HCT116 (cell line): ENCODE measurements at regions not wholly inside any gene's neighbourhood (a gene's known extent, or its start where the extent isn't known, plus 50 kb on each side); places are given as distances from the start of the nearest gene placed in this dataset.

Experiments
- ATAC-seq: fragments of 200-7000 bp; cut with Tn5 transposase; 2 replicates; pipeline ENCODE4 v1.9.1; 2020; ENCODE audit warnings: mild to moderate bottlenecking, moderate library complexity
- BruUV-seq: library from RNA; stranded (reverse); fragments of 400-500 nt; replicated peaks from 2 replicates; lab custom pipeline; 2021; lab: Mats Ljungman, UMichigan
- CTCF ChIA-PET: fragments of 300-600 bp; sonication (Branson Sonifier 250); formaldehyde crosslinking; loops from one replicate; lab custom pipeline; 2021; ENCODE audit warnings: antibody characterized with exemption; lab: Charles Lee
- POLR2A ChIA-PET: fragments of 300-600, 350-600 bp; sonication (Branson Sonifier 250); formaldehyde crosslinking; loops from one replicate; lab custom pipeline; 2021; ENCODE audit warnings: antibody characterized with exemption; lab: Charles Lee
- RAD21 ChIA-PET, 2 experiments: fragments of 300-600 bp; sonication (Branson Sonifier 250); formaldehyde crosslinking; loops; one replicate each; lab custom pipeline; 2023; ENCODE audit warnings: low total read pairs in 2 of 2; ENCODE audit not compliant: uncharacterized antibody in 2 of 2, unreplicated experiment in 2 of 2, low non-redundant PET in 1 of 2; lab: Charles Lee
- DNase-seq: peaks from one replicate; pipeline ENCODE4 v3.0.0-alpha.2; 2010; ENCODE audit warnings: low read depth, low spot score
- H2AFZ ChIP-seq: fragments of 200-600 bp; shearing (Covaris generic), sonication (generic); 2 replicates; pipeline ENCODE4 v1.6.1; 2017; ENCODE audit warnings: low read depth, mixed run types, mixed read lengths, antibody characterized with exemption, low read length; ENCODE audit not compliant: poor library complexity, severe bottlenecking
- H3K27ac ChIP-seq: 2 replicates; pipeline ENCODE4 v1.5.1; 2012; ENCODE audit warnings: low read depth, low read length
- H3K27me3 ChIP-seq: fragments of 200-600 bp; sonication (generic); 2 replicates; pipeline ENCODE4 v1.6.1; 2016; ENCODE audit warnings: mixed run types, low read length, mixed read lengths; ENCODE audit not compliant: insufficient read depth
- H3K36me3 ChIP-seq, 2 experiments: fragments of 200-500 bp in 1 of 2; fragments of 200-600 bp in 1 of 2; sonication (Bioruptor generic) in 1 of 2; sonication (generic) in 1 of 2; 2 replicates each; pipeline versions ENCODE4 v1.5.1 to v1.6.1; 2014 to 2016; ENCODE audit warnings: low read length in 2 of 2, inconsistent platforms in 1 of 2, mixed read lengths in 1 of 2, mixed run types in 1 of 2; ENCODE audit not compliant: insufficient read depth in 2 of 2, control insufficient read depth in 1 of 2
- H3K4me1 ChIP-seq, 2 experiments: fragments of 200-600 bp in 1 of 2; sonication (generic) in 1 of 2; 2 replicates each; pipeline versions ENCODE4 v1.5.1 to v1.6.1; 2012 to 2017; ENCODE audit warnings: low read length in 2 of 2, inconsistent platforms in 1 of 2, mild to moderate bottlenecking in 1 of 2, mixed read lengths in 1 of 2, mixed run types in 1 of 2, moderate library complexity in 1 of 2; ENCODE audit not compliant: insufficient read depth in 2 of 2, control insufficient read depth in 1 of 2
- H3K4me2 ChIP-seq: fragments of 200-600 bp; sonication (generic); 2 replicates; pipeline ENCODE4 v1.6.1; 2017; ENCODE audit warnings: mixed run types, low read length, mixed read lengths
- H3K4me3 ChIP-seq, 2 experiments: fragments of 200-600 bp in 1 of 2; sonication (generic) in 1 of 2; replicated peaks in 1 of 2; 2 replicates each; pipeline ENCODE4 v1.5.1; 2011 to 2016; ENCODE audit warnings: low read length in 2 of 2, control low read depth in 1 of 2, low read depth in 1 of 2, mild to moderate bottlenecking in 1 of 2, mixed read lengths in 1 of 2, mixed run types in 1 of 2
- H3K79me2 ChIP-seq: fragments of 200-600 bp; sonication (generic); 2 replicates; pipeline ENCODE4 v1.6.1; 2017; ENCODE audit warnings: mild to moderate bottlenecking, mixed run types, low read length, moderate library complexity, mixed read lengths; ENCODE audit not compliant: insufficient read depth
- H3K9ac ChIP-seq: fragments of 200-600 bp; sonication (generic); 2 replicates; pipeline ENCODE4 v1.6.1; 2016; ENCODE audit warnings: low read length, mixed read lengths
- H3K9me2 ChIP-seq: fragments of 200-600 bp; sonication (generic), shearing (Covaris generic); 2 replicates; pipeline ENCODE4 v1.6.1; 2017; ENCODE audit warnings: mixed run types, mild to moderate bottlenecking, moderate library complexity; ENCODE audit not compliant: insufficient read depth
- H3K9me3 ChIP-seq, 2 experiments: fragments of 200-500 bp in 1 of 2; fragments of 200-600 bp in 1 of 2; sonication (Bioruptor generic) in 1 of 2; sonication (generic) in 1 of 2; 2 replicates each; pipeline ENCODE4 v1.6.1; 2014 to 2017; ENCODE audit warnings: low read length in 2 of 2, mixed read lengths in 2 of 2, inconsistent platforms in 1 of 2, low read depth in 1 of 2, mild to moderate bottlenecking in 1 of 2, mixed run types in 1 of 2, moderate library complexity in 1 of 2; ENCODE audit not compliant: control insufficient read depth in 1 of 2, insufficient read depth in 1 of 2
- H4K20me1 ChIP-seq: fragments of 200-600 bp; sonication (generic), shearing (Covaris generic); 2 replicates; pipeline ENCODE4 v1.6.1; 2017; ENCODE audit warnings: mixed run types, mild to moderate bottlenecking, moderate library complexity; ENCODE audit not compliant: insufficient read depth
- ATF3 ChIP-seq: IDR thresholded peaks from 2 replicates; pipeline ENCODE4 v1.6.1; 2012
- CBX3 ChIP-seq: IDR thresholded peaks from 2 replicates; pipeline ENCODE4 v1.6.1; 2012; ENCODE audit warnings: low read depth
- CEBPB ChIP-seq: IDR thresholded peaks from 2 replicates; pipeline ENCODE4 v1.6.1; 2012; ENCODE audit warnings: low read depth
- CTCF ChIP-seq, 3 experiments: fragments of 200-600 bp in 1 of 3; sonication (generic) in 1 of 3; IDR thresholded peaks in 2 of 3; conservative IDR thresholded peaks in 1 of 3; 2 replicates each; pipeline ENCODE4 v1.5.1; 2012 to 2017; ENCODE audit warnings: low read depth in 2 of 3, low read length in 2 of 3, antibody characterized with exemption in 1 of 3, borderline replicate concordance in 1 of 3, control low read depth in 1 of 3, mild to moderate bottlenecking in 1 of 3, mixed read lengths in 1 of 3, mixed run types in 1 of 3, moderate library complexity in 1 of 3; ENCODE audit not compliant: insufficient read depth in 1 of 3
- EGR1 ChIP-seq: IDR thresholded peaks from 2 replicates; pipeline ENCODE4 v1.6.1; 2012; ENCODE audit warnings: low read depth
- EZH2 ChIP-seq: fragments of 200-600 bp; sonication (generic); IDR thresholded peaks from 2 replicates; pipeline ENCODE4 v1.6.1; 2017; ENCODE audit warnings: antibody characterized with exemption, mixed run types
- FOSL1 ChIP-seq: IDR thresholded peaks from 2 replicates; pipeline ENCODE4 v1.6.1; 2012; ENCODE audit warnings: low read depth
- JUND ChIP-seq: IDR thresholded peaks from 2 replicates; pipeline ENCODE4 v1.6.1; 2012
- MAX ChIP-seq: IDR thresholded peaks from 2 replicates; pipeline ENCODE4 v1.6.1; 2012
- POLR2A ChIP-seq: IDR thresholded peaks from 2 replicates; pipeline ENCODE4 v1.7.0; 2011; ENCODE audit warnings: borderline replicate concordance; ENCODE audit not compliant: insufficient read depth, insufficient read length; ENCODE audit errors: extremely low read depth
- POLR2AphosphoS5 ChIP-seq: IDR thresholded peaks from 2 replicates; pipeline ENCODE4 v1.6.1; 2011; ENCODE audit warnings: mild to moderate bottlenecking, low read depth, low read length, moderate library complexity
- RAD21 ChIP-seq: IDR thresholded peaks from 2 replicates; pipeline ENCODE4 v1.6.1; 2012; ENCODE audit warnings: low read depth, mild to moderate bottlenecking
- REST ChIP-seq: IDR thresholded peaks from 2 replicates; pipeline ENCODE4 v1.6.1; 2012; ENCODE audit warnings: low read depth
- TCF7L2 ChIP-seq: IDR thresholded peaks from 2 replicates; pipeline ENCODE4 v1.7.0; 2011; ENCODE audit warnings: borderline replicate concordance, inconsistent platforms; ENCODE audit not compliant: insufficient read depth, insufficient read length; ENCODE audit errors: extremely low read depth
- YY1 ChIP-seq: IDR thresholded peaks from 2 replicates; pipeline ENCODE4 v1.6.1; 2011; ENCODE audit warnings: low read length, low read depth, moderate library complexity, mild to moderate bottlenecking; ENCODE audit not compliant: insufficient replicate concordance; ENCODE audit errors: extremely low read depth
- ZFX ChIP-seq: fragments of 450-650 bp; IDR thresholded peaks from 2 replicates; pipeline ENCODE4 v1.6.1; 2017
- intact Hi-C: fragments of 100-400 bp; cut with micrococcal nuclease; formaldehyde crosslinking; loops from 2 replicates; pipeline ENCODE4 v1.10.0; 2022

GRCh38 chr17:71379512-71379911, 741.3 kb upstream of the SOX9 start:
- H3K27ac ChIP-seq: no peak overlapping the region
- RAD21 ChIA-PET: no interaction called here
- no peaks in the 10 kb centered on the region for H4K20me1 ChIP-seq
- no peak overlapping the region for H3K4me2 ChIP-seq
- no peaks in the 10 kb centered on the region for H3K79me2 ChIP-seq
- TF ChIP-seq ATF3: no peak
- no peak for TF ChIP-seq YY1
- no peak for TF ChIP-seq RAD21
- no peak for TF ChIP-seq EGR1
- no peak for TF ChIP-seq MAX
- no peak for TF ChIP-seq FOSL1
- no peak for TF ChIP-seq JUND
- no peak for TF ChIP-seq ZFX
- TF ChIP-seq TCF7L2: no peak
- no peak for TF ChIP-seq CBX3
- no peak for TF ChIP-seq POLR2AphosphoS5
- no peaks in the 10 kb centered on the region for H3K4me1 ChIP-seq
- H3K4me3 ChIP-seq: no peak overlapping the region
- BruUV-seq: no TSS peak
- CTCF ChIA-PET: no interaction called here
- no peaks in the 10 kb centered on the region for H3K27me3 ChIP-seq
- ATAC-seq: no peak
- POLR2A ChIA-PET: no interaction called here
- H3K9me3 ChIP-seq: no peaks in the 10 kb centered on the region
- intact Hi-C loops: no loop called here
- DNase-seq: no peak
- no peaks in the 10 kb centered on the region for H3K9me2 ChIP-seq
- H3K36me3 ChIP-seq: no peaks in the 10 kb centered on the region
- no peak overlapping the region for H2AFZ ChIP-seq
- H3K9ac ChIP-seq: no peak overlapping the region

GRCh38 chr17:71380535-71380934, 740.3 kb upstream of the SOX9 start:
- Histone ChIP-seq H3K79me2 (no peaks in the 10 kb centered on the region), H3K36me3 (no peaks in the 10 kb centered on the region), H4K20me1 (no peaks in the 10 kb centered on the region), H3K27ac (no peak overlapping the region), H3K9me3 (no peaks in the 10 kb centered on the region), H3K9ac (no peak overlapping the region), H2AFZ (no peak overlapping the region), H3K4me1 (no peaks in the 10 kb centered on the region), H3K27me3 (no peaks in the 10 kb centered on the region), H3K4me2 (no peak overlapping the region), H3K9me2 (no peaks in the 10 kb centered on the region), H3K4me3 (no peak overlapping the region)
- no peak for DNase-seq
- intact Hi-C loops: no loop called here
- ChIA-PET CTCF (no interaction called here), POLR2A (no interaction called here), RAD21 (no interaction called here)
- ATAC-seq: no peak
- BruUV-seq: no TSS peak
- TF ChIP-seq FOSL1: no peak
- no peak for TF ChIP-seq CEBPB
- TF ChIP-seq TCF7L2: no peak
- TF ChIP-seq RAD21: no peak
- TF ChIP-seq POLR2A: no peak
- no peak for TF ChIP-seq REST
- no peak for TF ChIP-seq EGR1
- no peak for TF ChIP-seq MAX
- TF ChIP-seq CTCF (IDR thresholded peaks at IDR 0.05 in 2 of 3, conservative IDR thresholded peaks at IDR 0.05 in 1 of 3; ENCODE audit: borderline replicate concordance in 1 of 3, insufficient read depth in 1 of 3, low read depth in 2 of 3, low read length in 2 of 3): no peak
- TF ChIP-seq CBX3: no peak
- no peak for TF ChIP-seq EZH2
- no peak for TF ChIP-seq ZFX
